Central memory CD8-positive, alpha-beta T cell (primary cell): ENCODE measurements at regions not wholly inside any gene's neighbourhood (a gene's known extent, or its start where the extent isn't known, plus 50 kb on each side); places are given as distances from the start of the nearest gene placed in this dataset.

ENCODE experiments used
- ATAC-seq: fragments of 150-1000 bp; cut with Tn5 transposase; replicated peaks from 2 replicates; pipeline ENCODE4 v1.10.0; 2022; ENCODE audit warnings: mild to moderate bottlenecking, moderate FRiP score, moderate number of reproducible peaks; ENCODE audit not compliant: poor library complexity, severe bottlenecking; ENCODE audit errors: extremely low read depth
- DNase-seq, 2 donors: peaks; one replicate each; pipeline ENCODE4 v3.0.0; 2021; ENCODE audit warnings: low spot score in 2 of 2
- H3K27ac Mint-ChIP-seq: one replicate; pipeline ENCODE4 v1.8.0; 2022; ENCODE audit warnings: low read depth, mild to moderate bottlenecking, moderate library complexity, mixed read lengths
- H3K27me3 Mint-ChIP-seq: one replicate; pipeline ENCODE4 v1.8.0; 2022; ENCODE audit warnings: mixed read lengths
- H3K36me3 Mint-ChIP-seq: one replicate; pipeline ENCODE4 v1.8.0; 2022; ENCODE audit warnings: mild to moderate bottlenecking, moderate library complexity, mixed read lengths; ENCODE audit not compliant: insufficient read depth
- H3K4me1 Mint-ChIP-seq: one replicate; pipeline ENCODE4 v1.8.0; 2022; ENCODE audit warnings: mixed read lengths
- H3K4me3 Mint-ChIP-seq: one replicate; pipeline ENCODE4 v1.8.0; 2022; ENCODE audit warnings: mild to moderate bottlenecking, moderate library complexity, mixed read lengths
- H3K9me3 Mint-ChIP-seq: one replicate; pipeline ENCODE4 v1.8.0; 2022; ENCODE audit warnings: mixed read lengths

DNA sequence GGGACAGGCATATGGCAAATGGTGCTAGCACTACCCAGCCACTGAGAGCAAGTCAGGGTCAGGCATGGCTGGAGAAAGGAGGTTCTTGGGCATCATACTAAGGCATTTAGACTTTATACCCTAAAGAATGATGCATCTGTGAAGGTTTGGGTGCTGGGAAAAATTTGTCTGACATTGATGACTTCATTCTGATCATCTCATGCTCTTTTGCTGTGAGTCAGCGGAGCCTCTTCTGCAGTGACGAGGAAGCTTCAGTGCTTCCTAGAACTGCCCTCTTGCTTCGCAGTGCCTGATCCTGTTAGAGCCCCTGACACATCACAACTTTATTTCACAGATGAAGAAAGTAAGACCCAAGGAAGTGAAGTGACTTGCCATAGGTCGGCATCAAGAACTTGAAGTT, 266.6 kb upstream of the GAS1 start:
- Mint-ChIP-seq H3K4me1 (no peaks in the 10 kb centered on the region), H3K27ac (no peak overlapping the region), H3K27me3 (peaks cover 29% of the 10 kb centered on the region), H3K4me3 (no peak overlapping the region), H3K36me3 (no peaks in the 10 kb centered on the region), H3K9me3 (no peaks in the 10 kb centered on the region)
- ATAC-seq = no peak
- no peak for DNase-seq

DNA sequence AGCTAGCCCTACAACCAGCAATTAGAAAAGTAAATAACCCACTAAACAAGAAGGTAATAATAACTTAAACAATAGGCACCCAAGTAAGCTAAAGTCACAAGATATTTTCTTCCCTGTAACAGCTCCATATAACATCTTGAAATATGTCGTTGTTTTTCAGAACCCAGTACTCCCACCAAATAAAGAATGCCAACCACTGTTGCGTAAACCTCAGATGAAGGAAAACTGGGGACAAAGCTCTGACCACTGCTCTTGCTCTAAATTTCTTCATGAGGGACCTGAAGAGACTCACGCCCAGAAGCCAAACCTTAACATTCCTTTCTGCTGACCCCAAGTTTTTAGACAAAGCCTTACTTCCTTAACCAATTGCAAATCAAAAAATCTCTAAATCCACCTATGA, 267.7 kb upstream of the GAS1 start:
- H3K36me3 Mint-ChIP-seq = no peaks in the 10 kb centered on the region
- no peak overlapping the region for H3K4me3 Mint-ChIP-seq
- DNase-seq = no peak
- no peak for ATAC-seq
- no peak overlapping the region for H3K27ac Mint-ChIP-seq
- no peaks in the 10 kb centered on the region for H3K4me1 Mint-ChIP-seq
- H3K9me3 Mint-ChIP-seq = no peaks in the 10 kb centered on the region
- peaks cover 29% of the 10 kb centered on the region for H3K27me3 Mint-ChIP-seq

DNA sequence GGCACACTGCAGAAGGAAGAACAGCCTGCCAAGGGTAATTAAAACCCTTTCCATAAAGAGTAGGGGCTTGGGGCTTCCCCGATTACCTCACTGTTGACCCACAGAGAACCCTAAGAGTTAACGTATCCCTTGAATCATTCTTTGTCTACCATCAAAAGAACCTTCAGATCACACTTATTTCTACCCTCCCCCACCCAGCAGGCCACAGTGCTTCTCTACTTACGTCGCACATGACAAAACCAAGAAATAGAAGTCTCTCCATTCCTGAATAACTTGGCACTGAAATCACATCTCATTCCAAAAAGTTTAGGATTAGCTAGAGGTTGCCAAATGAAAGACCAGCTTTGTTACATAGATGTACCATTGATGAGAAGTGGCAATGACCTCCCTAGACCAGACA, 268.7 kb upstream of the GAS1 start:
- Mint-ChIP-seq H3K27ac (no peak overlapping the region), H3K4me1 (no peaks in the 10 kb centered on the region), H3K4me3 (no peak overlapping the region), H3K36me3 (no peaks in the 10 kb centered on the region), H3K9me3 (no peaks in the 10 kb centered on the region), H3K27me3 (peaks cover 29% of the 10 kb centered on the region)
- no peak for ATAC-seq
- no peak for DNase-seq

GRCh38 chr9:87216897-87217455, 269.7 kb upstream of the GAS1 start:
- no peak overlapping the region for H3K4me3 Mint-ChIP-seq
- H3K27ac Mint-ChIP-seq = no peak overlapping the region
- no peaks in the 10 kb centered on the region for H3K9me3 Mint-ChIP-seq
- no peaks in the 10 kb centered on the region for H3K4me1 Mint-ChIP-seq
- no peak for DNase-seq
- ATAC-seq = no peak
- peaks cover 33% of the 10 kb centered on the region for H3K27me3 Mint-ChIP-seq
- H3K36me3 Mint-ChIP-seq = peaks cover 1% of the 10 kb centered on the region

DNA sequence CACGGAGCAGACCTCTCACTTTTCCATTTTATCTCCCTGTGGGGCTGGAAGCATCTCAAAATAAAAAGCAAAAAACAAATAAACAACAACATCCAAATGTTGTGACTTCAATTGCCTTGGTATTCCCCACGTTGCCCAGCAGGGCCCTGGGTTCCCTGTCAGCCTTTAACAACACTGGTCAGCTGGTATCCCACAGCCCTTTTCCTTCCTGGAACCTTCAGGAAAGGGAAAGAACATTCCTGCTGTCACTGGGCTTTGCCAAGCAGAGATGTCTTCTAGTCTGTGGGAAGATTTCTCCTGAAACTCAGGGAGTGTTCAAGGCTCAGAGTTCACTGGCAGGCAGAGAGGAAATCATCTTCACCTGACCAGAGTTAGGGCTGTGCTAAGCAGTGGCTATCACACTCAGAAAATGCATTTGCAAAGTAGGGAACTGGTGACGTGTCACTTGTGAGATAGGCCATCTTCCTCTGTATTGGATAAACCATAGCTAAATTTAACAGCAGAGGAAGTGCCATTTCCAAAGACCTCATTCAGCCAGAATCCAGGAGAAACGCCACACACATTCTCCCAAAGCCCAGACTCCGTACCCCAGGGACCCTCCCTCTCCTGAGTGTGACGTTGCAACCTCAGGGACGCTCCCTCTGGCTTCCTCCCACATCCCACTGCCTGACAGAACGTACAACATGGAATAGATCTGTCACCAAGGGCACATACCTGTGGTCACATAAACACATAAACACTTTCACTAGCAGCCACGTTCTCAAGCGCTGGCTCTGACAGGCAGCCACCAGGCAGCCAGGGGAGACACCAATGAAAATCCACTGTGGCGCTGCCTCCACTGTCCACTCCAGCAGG, 274.0 kb upstream of the DAPK1 start:
- H3K36me3 Mint-ChIP-seq = peaks cover 2% of the 10 kb centered on the region
- no peak overlapping the region for H3K27ac Mint-ChIP-seq
- H3K4me3 Mint-ChIP-seq = no peak overlapping the region
- no peaks in the 10 kb centered on the region for H3K9me3 Mint-ChIP-seq
- DNase-seq (no peak), ATAC-seq (no peak)
- peaks cover 30% of the 10 kb centered on the region for H3K27me3 Mint-ChIP-seq
- H3K4me1 Mint-ChIP-seq = no peaks in the 10 kb centered on the region

DNA sequence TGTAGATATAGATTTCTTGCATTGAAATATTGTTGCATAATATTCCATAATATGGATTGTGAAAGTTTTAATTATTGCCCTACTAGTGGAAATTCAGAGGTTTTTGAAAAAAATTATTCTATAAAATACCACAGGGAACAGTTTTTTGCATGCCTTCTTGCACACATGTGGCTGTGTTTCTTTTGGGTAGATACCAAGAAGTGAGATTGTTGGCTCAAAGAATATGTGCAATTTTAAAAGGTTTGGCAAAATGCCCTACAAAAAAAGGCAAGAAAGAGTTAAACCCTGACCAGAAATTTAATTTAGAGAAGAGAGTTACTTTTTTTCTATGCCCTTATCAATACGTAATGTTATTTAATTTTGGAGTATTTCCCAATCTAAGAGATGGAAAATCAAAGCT, 270.8 kb upstream of the DAPK1 start:
- DNase-seq (no peak), ATAC-seq (no peak)
- Mint-ChIP-seq H3K4me3 (no peak overlapping the region), H3K36me3 (peaks cover 2% of the 10 kb centered on the region), H3K9me3 (peaks cover 6% of the 10 kb centered on the region), H3K27ac (no peak overlapping the region), H3K4me1 (no peaks in the 10 kb centered on the region), H3K27me3 (peaks cover 27% of the 10 kb centered on the region)

- Mint-ChIP-seq H3K36me3 (no peaks in the 10 kb centered on the region), H3K9me3 (peaks cover 6% of the 10 kb centered on the region), H3K27me3 (peaks cover 21% of the 10 kb centered on the region), H3K27ac (no peak overlapping the region), H3K4me3 (no peak overlapping the region), H3K4me1 (no peaks in the 10 kb centered on the region)
- ATAC-seq (no peak), DNase-seq (no peak)
These were observed 270.2 kb upstream of the DAPK1 start for GRCh38 chr9:87227456-87227855.

- DNase-seq (no peak), ATAC-seq (no peak)
- H3K4me3 Mint-ChIP-seq = no peak overlapping the region
- H3K27me3 Mint-ChIP-seq = peaks cover 9% of the 10 kb centered on the region
- no peaks in the 10 kb centered on the region for H3K36me3 Mint-ChIP-seq
- no peaks in the 10 kb centered on the region for H3K4me1 Mint-ChIP-seq
- no peak overlapping the region for H3K27ac Mint-ChIP-seq
- peaks cover 6% of the 10 kb centered on the region for H3K9me3 Mint-ChIP-seq
These were observed 268.6 kb upstream of the DAPK1 start for GRCh38 chr9:87229108-87229507.

GRCh38 chr9:87233431-87233830, 264.2 kb upstream of the DAPK1 start:
- Mint-ChIP-seq H3K36me3 (no peaks in the 10 kb centered on the region), H3K27ac (no peak overlapping the region), H3K9me3 (peaks cover 6% of the 10 kb centered on the region), H3K27me3 (peaks cover 3% of the 10 kb centered on the region), H3K4me1 (no peaks in the 10 kb centered on the region), H3K4me3 (no peak overlapping the region)
- DNase-seq (no peak), ATAC-seq (no peak)

DNA sequence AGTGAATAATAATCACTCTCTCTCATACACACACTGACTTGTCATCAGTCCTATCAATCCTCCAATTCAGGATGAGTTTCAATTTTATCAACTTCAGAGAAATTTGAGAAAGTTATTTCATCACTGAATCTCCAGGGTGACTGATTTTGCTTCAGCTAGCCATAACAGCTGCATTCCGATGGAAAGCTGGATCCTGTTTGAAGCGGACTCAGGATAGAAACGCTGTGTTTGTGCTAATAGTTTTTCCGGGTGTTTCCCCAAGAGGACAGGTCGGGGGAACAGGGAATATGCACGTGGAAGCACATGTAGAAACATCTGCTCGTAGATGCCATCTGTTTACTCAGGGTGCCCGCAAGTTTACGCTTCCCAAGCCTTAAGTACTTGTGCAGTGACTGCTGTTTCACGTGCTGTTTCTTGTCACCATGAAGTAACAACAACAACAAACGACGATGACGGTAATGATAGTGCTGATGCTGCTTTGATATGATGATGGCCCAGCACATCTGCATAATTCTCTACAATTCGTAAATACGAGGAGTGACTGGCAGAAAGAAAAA, 263.7 kb upstream of the DAPK1 start:
- H3K27ac Mint-ChIP-seq = no peak overlapping the region
- H3K36me3 Mint-ChIP-seq = no peaks in the 10 kb centered on the region
- no peaks in the 10 kb centered on the region for H3K4me1 Mint-ChIP-seq
- DNase-seq (no peak), ATAC-seq (no peak)
- H3K27me3 Mint-ChIP-seq = peaks cover 8% of the 10 kb centered on the region
- H3K4me3 Mint-ChIP-seq = no peak overlapping the region
- H3K9me3 Mint-ChIP-seq = peaks cover 6% of the 10 kb centered on the region

- Mint-ChIP-seq H3K36me3 (no peaks in the 10 kb centered on the region), H3K4me1 (no peaks in the 10 kb centered on the region), H3K27ac (no peak overlapping the region), H3K9me3 (peaks cover 6% of the 10 kb centered on the region), H3K4me3 (no peak overlapping the region), H3K27me3 (peaks cover 8% of the 10 kb centered on the region)
- DNase-seq (no peak), ATAC-seq (no peak)
These were observed 262.8 kb upstream of the DAPK1 start for GRCh38 chr9:87234854-87235253.

- H3K9me3 Mint-ChIP-seq = peaks cover 4% of the 10 kb centered on the region
- ATAC-seq = no peak
- no peak overlapping the region for H3K27ac Mint-ChIP-seq
- H3K36me3 Mint-ChIP-seq = no peaks in the 10 kb centered on the region
- H3K4me1 Mint-ChIP-seq = no peaks in the 10 kb centered on the region
- peaks cover 21% of the 10 kb centered on the region for H3K27me3 Mint-ChIP-seq
- DNase-seq = no peak
- H3K4me3 Mint-ChIP-seq = no peak overlapping the region
These were observed 261.1 kb upstream of the DAPK1 start for GRCh38 chr9:87236546-87236945.

- no peaks in the 10 kb centered on the region for H3K9me3 Mint-ChIP-seq
- ATAC-seq (no peak), DNase-seq (no peak)
- no peak overlapping the region for H3K27ac Mint-ChIP-seq
- H3K36me3 Mint-ChIP-seq = no peaks in the 10 kb centered on the region
- no peaks in the 10 kb centered on the region for H3K4me1 Mint-ChIP-seq
- H3K4me3 Mint-ChIP-seq = no peak overlapping the region
- peaks cover 29% of the 10 kb centered on the region for H3K27me3 Mint-ChIP-seq
These were observed 260.3 kb upstream of the DAPK1 start for GRCh38 chr9:87237336-87237735.
